COLO829 (cell line): ENCODE measurements at regions not wholly inside any gene's neighbourhood (a gene's known extent, or its start where the extent isn't known, plus 50 kb on each side); places are given as distances from the start of the nearest gene placed in this dataset.
A peak's percentile ranks its signal among the peaks of the same experiment; 100 is the strongest.

Experiments used
- DNase-seq: peaks from one replicate; pipeline ENCODE4 v3.0.0; 2012; ENCODE audit warnings: low spot score

- DNase-seq: no peak
Measured at GRCh38 chr6:98639089-98639635, 195.2 kb upstream of the POU3F2 start.

- no peak for DNase-seq
Measured at GRCh38 chr6:98640366-98640765, 194.0 kb upstream of the POU3F2 start.

- DNase-seq: peak; percentile 70
Measured at GRCh38 chr6:98641949-98642719, 192.2 kb upstream of the POU3F2 start.

- no peak for DNase-seq
Measured at GRCh38 chr6:98644063-98644462, 190.3 kb upstream of the POU3F2 start.

GRCh38 chr6:98648211-98648914 is 186.0 kb upstream of the POU3F2 start:
- no peak for DNase-seq

- no peak for DNase-seq
Measured at GRCh38 chr6:98650941-98651340, 183.4 kb upstream of the POU3F2 start.

GRCh38 chr6:98653179-98653578 is 181.2 kb upstream of the POU3F2 start:
- DNase-seq: no peak

- DNase-seq: peak; percentile 28
Measured at GRCh38 chr6:98657764-98658163, 176.6 kb upstream of the POU3F2 start.

GRCh38 chr6:98669371-98669770 is 165.0 kb upstream of the POU3F2 start:
- no peak for DNase-seq

- DNase-seq: no peak
Measured at GRCh38 chr6:98670045-98670746, 164.2 kb upstream of the POU3F2 start.

GRCh38 chr6:98672681-98673475 is 161.5 kb upstream of the POU3F2 start:
- DNase-seq: no peak

- peak; percentile 67 for DNase-seq
Measured at GRCh38 chr6:98678481-98678880, 155.9 kb upstream of the POU3F2 start.

GRCh38 chr6:98686008-98686601 is 148.3 kb upstream of the POU3F2 start:
- DNase-seq: no peak

- DNase-seq: no peak
Measured at GRCh38 chr6:98687752-98688151, 146.6 kb upstream of the POU3F2 start.

- DNase-seq: no peak
Measured at GRCh38 chr6:98695091-98695801, 139.1 kb upstream of the POU3F2 start.

GRCh38 chr6:98711380-98711779 is 123.0 kb upstream of the POU3F2 start:
- no peak for DNase-seq

- DNase-seq: no peak
Measured at GRCh38 chr6:98716341-98716740, 118.0 kb upstream of the POU3F2 start.

GRCh38 chr6:98717322-98717877 is 117.0 kb upstream of the POU3F2 start:
- no peak for DNase-seq

GRCh38 chr6:98717988-98718387 is 116.4 kb upstream of the POU3F2 start:
- DNase-seq: no peak

GRCh38 chr6:98724537-98724936 is 109.8 kb upstream of the POU3F2 start:
- DNase-seq: peak; percentile 85
